WTC11 (cell line): ENCODE measurements at regions not wholly inside any gene's neighbourhood (a gene's known extent, or its start where the extent isn't known, plus 50 kb on each side); places are given as distances from the start of the nearest gene placed in this dataset.

Experiments used
- ATAC-seq: fragments of 200-7000 bp; cut with Tn5 transposase; 2 replicates; pipeline ENCODE4 v1.10.0; 2021; ENCODE audit warnings: mild to moderate bottlenecking, moderate library complexity
- CTCF ChIA-PET: fragments of 300-600 bp; sonication (Branson Sonifier 250); formaldehyde crosslinking; loops from one replicate; lab custom pipeline; 2021; ENCODE audit warnings: antibody characterized with exemption; lab: Charles Lee
- POLR2A ChIA-PET: fragments of 350-600 bp; sonication (Branson Sonifier 250); formaldehyde crosslinking; loops from one replicate; lab custom pipeline; 2021; ENCODE audit warnings: antibody characterized with exemption; lab: Charles Lee
- DNase-seq: peaks from one replicate; pipeline ENCODE4 v3.0.0; 2021; ENCODE audit warnings: low spot score
- H3K27ac Mint-ChIP-seq: 2 replicates; pipeline ENCODE4 v1.8.0; 2021; ENCODE audit warnings: mixed read lengths
- H3K27me3 Mint-ChIP-seq: 2 replicates; pipeline ENCODE4 v1.8.0; 2021; ENCODE audit warnings: low read depth, mild to moderate bottlenecking, moderate library complexity, mixed read lengths
- H3K36me3 Mint-ChIP-seq: 2 replicates; pipeline ENCODE4 v1.8.0; 2021; ENCODE audit warnings: mixed read lengths
- H3K4me1 Mint-ChIP-seq: 2 replicates; pipeline ENCODE4 v1.8.0; 2022; ENCODE audit warnings: mixed read lengths
- H3K4me3 Mint-ChIP-seq: 2 replicates; pipeline ENCODE4 v1.8.0; 2021; ENCODE audit warnings: mild to moderate bottlenecking, moderate library complexity, mixed read lengths
- H3K9me3 Mint-ChIP-seq: 2 replicates; pipeline ENCODE4 v1.8.0; 2021; ENCODE audit warnings: mixed read lengths
- ATF1 ChIP-seq: sonication (generic); formaldehyde crosslinking; IDR thresholded peaks from 2 replicates; pipeline ENCODE4 v1.8.1; 2023; ENCODE audit warnings: mild to moderate bottlenecking, moderate library complexity, missing genetic modification reagents

DNA sequence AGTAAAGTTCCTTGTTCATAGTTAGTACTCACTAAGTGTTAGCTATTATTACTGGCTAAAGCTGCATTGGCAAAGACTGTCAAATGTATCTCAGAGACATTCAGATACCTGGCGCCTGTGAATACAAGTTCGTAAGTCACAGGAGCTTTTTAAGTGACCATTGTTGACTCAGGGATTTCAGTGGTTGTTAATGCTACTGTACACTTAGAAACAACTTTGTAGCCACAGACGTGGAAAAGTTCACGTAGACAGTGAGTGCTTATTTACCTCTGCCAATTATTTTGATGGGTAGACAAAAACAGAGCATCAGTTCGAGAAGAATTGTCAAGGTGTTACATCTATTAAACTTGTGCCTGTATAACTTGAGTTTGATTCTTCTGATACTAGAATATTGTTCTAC, 59.1 kb upstream of the RRP15 start:
- POLR2A ChIA-PET, result no interaction called here
- Mint-ChIP-seq H3K27me3 (no peaks in the 10 kb centered on the region), H3K4me1 (no peaks in the 10 kb centered on the region), H3K9me3 (no peaks in the 10 kb centered on the region)
- CTCF ChIA-PET, result no interaction called here
- no peak for ATAC-seq
- no peak for TF ChIP-seq ATF1 (CRISPR knock-in tag)
- TF ChIP-seq, all 79 proteins: peak for 0
- no peak for DNase-seq
- Mint-ChIP-seq H3K4me3 (no peak overlapping the region), H3K36me3 (no peaks in the 10 kb centered on the region), H3K27ac (no peak overlapping the region)
